ENCODE measurements at regions not wholly inside any gene's neighbourhood (a gene's known extent, or its start where the extent isn't known, plus 50 kb on each side); places are given as distances from the start of the nearest gene placed in this dataset.

- DNase-seq (ENCODE audit: low read depth in 2 of 3, low spot score in 1 of 3), result no peak
Measured at GRCh38 chr3:148131990-148132638, 565.6 kb upstream of the AGTR1 start.

- DNase-seq (ENCODE audit: low read depth in 2 of 3, low spot score in 1 of 3), result no peak
Measured at GRCh38 chr3:148136816-148137215, 560.9 kb upstream of the AGTR1 start.

- no peak for DNase-seq (ENCODE audit: low read depth in 2 of 3, low spot score in 1 of 3)
Measured at GRCh38 chr3:148146241-148146640, 551.5 kb upstream of the AGTR1 start.

- no peak for DNase-seq (ENCODE audit: low read depth in 2 of 3, low spot score in 1 of 3)
Measured at GRCh38 chr3:148146947-148147826, 550.5 kb upstream of the AGTR1 start.

GRCh38 chr3:148147903-148148302, 549.8 kb upstream of the AGTR1 start:
- no peak for DNase-seq (ENCODE audit: low read depth in 2 of 3, low spot score in 1 of 3)

GRCh38 chr3:148149556-148149955, 548.1 kb upstream of the AGTR1 start:
- DNase-seq (ENCODE audit: low read depth in 2 of 3, low spot score in 1 of 3), result no peak

GRCh38 chr3:148150141-148150540, 547.6 kb upstream of the AGTR1 start:
- no peak for DNase-seq (ENCODE audit: low read depth in 2 of 3, low spot score in 1 of 3)

- no peak for DNase-seq (ENCODE audit: low read depth in 2 of 3, low spot score in 1 of 3)
Measured at GRCh38 chr3:148158210-148158609, 539.5 kb upstream of the AGTR1 start.

GRCh38 chr3:148162132-148162531, 535.6 kb upstream of the AGTR1 start:
- no peak for DNase-seq (ENCODE audit: low read depth in 2 of 3, low spot score in 1 of 3)

GRCh38 chr3:148168347-148168746, 529.4 kb upstream of the AGTR1 start:
- no peak for DNase-seq (ENCODE audit: low read depth in 2 of 3, low spot score in 1 of 3)

- no peak for DNase-seq (ENCODE audit: low read depth in 2 of 3, low spot score in 1 of 3)
Measured at GRCh38 chr3:148173851-148174250, 523.9 kb upstream of the AGTR1 start.

- no peak for DNase-seq (ENCODE audit: low read depth in 2 of 3, low spot score in 1 of 3)
Measured at GRCh38 chr3:148175214-148175613, 522.5 kb upstream of the AGTR1 start.

- no peak for DNase-seq (ENCODE audit: low read depth in 2 of 3, low spot score in 1 of 3)
Measured at GRCh38 chr3:148178503-148178902, 519.2 kb upstream of the AGTR1 start.

- no peak for DNase-seq (ENCODE audit: low read depth in 2 of 3, low spot score in 1 of 3)
Measured at GRCh38 chr3:148184798-148185197, 512.9 kb upstream of the AGTR1 start.

- DNase-seq (ENCODE audit: low read depth in 2 of 3, low spot score in 1 of 3), result no peak
Measured at GRCh38 chr3:148186881-148187280, 510.8 kb upstream of the AGTR1 start.

GRCh38 chr3:148187296-148187695, 510.4 kb upstream of the AGTR1 start:
- DNase-seq (ENCODE audit: low read depth in 2 of 3, low spot score in 1 of 3), result no peak

GRCh38 chr3:148190441-148190990, 507.2 kb upstream of the AGTR1 start:
- DNase-seq (ENCODE audit: low read depth in 2 of 3, low spot score in 1 of 3), result no peak

- no peak for DNase-seq (ENCODE audit: low read depth in 2 of 3, low spot score in 1 of 3)
Measured at GRCh38 chr3:148191966-148192365, 505.7 kb upstream of the AGTR1 start.

GRCh38 chr3:148197061-148197460, 500.6 kb upstream of the AGTR1 start:
- no peak for DNase-seq (ENCODE audit: low read depth in 2 of 3, low spot score in 1 of 3)

GRCh38 chr3:148202386-148202785, 495.3 kb upstream of the AGTR1 start:
- DNase-seq (ENCODE audit: low read depth in 2 of 3, low spot score in 1 of 3), result no peak

- DNase-seq (ENCODE audit: low read depth in 2 of 3, low spot score in 1 of 3), result no peak
Measured at GRCh38 chr3:148203297-148204010, 494.2 kb upstream of the AGTR1 start.

- DNase-seq (ENCODE audit: low read depth in 2 of 3, low spot score in 1 of 3), result no peak
Measured at GRCh38 chr3:148204131-148204530, 493.6 kb upstream of the AGTR1 start.
